Activated effector memory CD4-positive, alpha-beta T cell treated with Interleukin-2 at 50 U/mL for 16 hours (primary cell): ENCODE measurements at regions not wholly inside any gene's neighbourhood (a gene's known extent, or its start where the extent isn't known, plus 50 kb on each side); places are given as distances from the start of the nearest gene placed in this dataset.
A peak's percentile ranks its signal among the peaks of the same experiment; 100 is the strongest.

ENCODE experiments used
- DNase-seq: peaks from one replicate; pipeline ENCODE4 v3.0.0-alpha.2; 2020

DNA sequence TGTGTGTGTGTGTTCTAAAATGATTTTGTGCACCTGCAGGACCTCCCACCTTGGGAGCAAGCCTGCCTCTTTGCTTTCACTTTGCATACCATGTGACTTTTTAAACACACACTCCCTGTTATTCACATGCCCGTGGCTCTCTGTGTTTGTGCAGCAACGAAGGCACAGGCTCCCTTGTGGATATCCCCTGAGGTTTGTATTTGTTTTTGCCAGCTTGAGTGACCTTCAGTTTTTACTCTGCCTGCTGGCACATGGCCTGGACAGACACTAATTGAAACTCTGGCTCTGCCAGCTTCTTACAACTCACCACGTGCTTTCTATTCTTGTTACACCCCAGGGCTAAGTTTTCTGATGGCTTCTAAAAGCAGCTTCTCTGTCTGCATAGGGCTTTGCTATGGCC, 885.8 kb downstream of the SH3BGRL start:
- no peak for DNase-seq

DNA sequence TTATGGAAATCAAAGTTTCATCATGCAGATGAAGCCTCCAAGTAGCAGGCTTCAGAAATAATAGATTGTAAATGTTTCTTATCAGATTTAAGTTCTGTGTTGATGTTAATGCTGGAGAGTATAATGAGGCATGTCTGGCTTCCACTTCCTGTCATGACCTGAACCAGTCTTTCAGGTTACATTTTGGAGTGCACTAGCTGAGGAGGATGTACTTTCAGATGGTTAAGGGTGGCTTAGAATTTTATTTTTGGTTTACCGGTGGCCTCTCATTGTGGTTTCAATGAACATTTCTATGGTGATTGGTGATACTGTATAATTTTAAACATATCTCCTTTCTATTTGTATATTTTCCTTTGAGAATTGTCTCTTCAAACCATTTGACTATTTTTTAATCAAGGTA, 890.4 kb downstream of the SH3BGRL start:
- DNase-seq, result no peak

DNA sequence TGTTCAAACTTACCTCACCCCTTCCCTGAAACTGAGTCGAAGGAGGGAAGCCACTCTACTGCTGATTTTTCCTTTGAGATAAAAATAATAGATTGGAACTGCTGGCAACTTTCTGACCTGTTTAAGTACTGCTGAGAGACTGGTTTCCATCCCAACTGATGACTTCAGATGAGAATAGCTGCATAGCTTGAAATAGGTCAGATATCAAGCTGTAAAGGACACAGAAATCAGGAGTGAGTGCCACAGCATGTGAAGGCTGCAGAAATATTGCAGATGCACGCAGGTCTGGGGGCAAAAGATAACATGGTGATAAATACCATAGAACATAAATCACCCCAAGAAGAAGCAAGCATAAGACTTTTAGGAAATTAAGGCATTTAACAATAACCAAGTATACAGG, 923.2 kb downstream of the SH3BGRL start:
- no peak for DNase-seq

DNA sequence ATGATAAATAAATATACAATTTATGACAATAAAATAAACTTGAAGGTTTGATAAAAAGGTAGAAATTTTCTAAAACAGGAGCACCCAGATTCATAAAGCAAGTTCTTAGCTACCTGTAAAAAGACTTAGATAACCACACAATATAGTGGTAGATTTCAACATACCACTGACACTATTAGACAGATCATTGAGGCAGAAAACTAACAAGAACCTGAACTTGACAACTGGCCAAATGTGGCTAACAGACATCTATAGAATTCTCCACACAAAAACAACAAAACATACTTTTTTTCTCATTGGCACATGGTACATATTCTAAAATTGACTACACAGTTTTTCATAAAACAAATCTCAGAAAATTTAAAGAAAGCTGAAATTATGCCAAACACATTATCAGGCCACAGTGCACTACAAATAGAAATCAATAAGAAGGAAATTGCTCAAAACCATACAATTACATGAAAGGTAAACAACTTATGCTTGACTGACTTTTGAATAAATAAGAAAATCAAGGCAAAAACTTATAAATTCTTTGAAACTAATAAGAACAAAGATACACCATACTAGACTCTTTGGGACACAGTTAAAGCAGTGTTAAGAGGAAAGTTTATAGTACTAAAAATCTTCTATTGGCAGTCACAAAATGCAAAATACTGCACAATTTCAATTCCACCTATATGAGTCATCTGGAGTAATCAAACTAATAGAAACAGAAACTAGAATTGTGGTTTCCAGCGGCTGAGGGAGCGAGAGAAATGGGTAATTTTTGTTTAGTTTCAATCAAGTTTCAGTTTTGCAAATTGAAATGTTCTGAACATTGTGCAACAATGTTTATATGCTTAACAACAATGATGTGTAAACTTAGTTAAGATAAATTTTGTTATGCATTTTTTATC, 925.6 kb downstream of the SH3BGRL start:
- DNase-seq, result no peak

DNA sequence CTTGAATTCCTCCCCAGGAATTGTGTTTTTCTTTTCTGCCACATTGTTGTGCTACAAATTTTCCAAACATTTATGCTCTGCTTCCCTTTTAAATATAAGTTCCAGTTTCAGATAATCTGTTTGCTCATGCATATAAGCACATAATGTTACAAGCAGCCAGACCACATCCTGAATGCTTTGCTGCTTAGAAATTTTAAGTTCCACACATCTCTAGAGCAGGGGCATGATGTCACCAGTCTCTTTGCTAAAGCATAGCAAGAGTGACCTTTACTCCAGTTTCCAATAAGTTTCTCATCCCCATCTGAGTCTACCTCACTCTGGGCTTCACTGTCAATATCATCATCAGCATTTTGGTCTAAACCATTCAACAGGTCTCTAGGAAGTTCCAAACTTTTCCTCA, 932.5 kb downstream of the SH3BGRL start:
- DNase-seq, result no peak

DNA sequence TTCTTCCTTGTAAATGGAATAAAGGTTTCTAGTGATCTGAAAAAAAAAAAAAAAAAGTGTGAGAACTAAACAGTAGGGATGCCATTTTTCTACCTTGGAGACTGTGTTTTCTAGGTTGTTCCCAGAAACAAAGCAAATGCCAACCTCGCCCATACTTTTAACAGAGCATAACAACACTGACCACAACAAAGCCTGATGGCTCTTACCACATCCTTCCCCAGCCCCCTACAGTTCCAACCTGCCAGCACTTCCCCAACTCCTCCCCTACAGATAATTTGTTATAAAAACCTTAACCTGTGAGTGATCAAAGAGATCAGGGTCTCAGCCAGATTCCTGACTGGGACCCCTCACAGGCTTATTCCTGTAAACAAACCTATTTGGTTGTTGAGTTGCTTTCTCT, 940.0 kb downstream of the SH3BGRL start:
- DNase-seq, result peak; percentile 0

DNA sequence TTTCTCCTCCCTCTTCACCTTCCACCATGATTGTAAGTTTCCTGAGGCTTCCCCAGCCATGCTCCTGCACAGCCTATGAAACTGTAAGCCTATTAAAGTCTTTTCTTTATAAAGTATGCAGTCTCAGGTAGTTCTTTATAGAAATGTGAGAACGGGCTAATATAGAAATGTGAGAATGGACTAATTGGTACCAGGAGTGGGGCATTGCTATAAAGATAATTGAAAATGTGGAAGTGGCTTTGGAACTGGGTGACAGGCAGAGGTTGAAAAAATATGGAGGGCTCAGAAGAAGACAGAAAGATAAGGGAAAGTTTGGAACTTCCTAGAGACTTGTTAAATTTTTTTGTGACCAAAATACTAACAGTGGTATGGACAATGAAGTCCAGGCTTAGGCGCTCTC, 959.3 kb downstream of the SH3BGRL start:
- DNase-seq, result no peak

DNA sequence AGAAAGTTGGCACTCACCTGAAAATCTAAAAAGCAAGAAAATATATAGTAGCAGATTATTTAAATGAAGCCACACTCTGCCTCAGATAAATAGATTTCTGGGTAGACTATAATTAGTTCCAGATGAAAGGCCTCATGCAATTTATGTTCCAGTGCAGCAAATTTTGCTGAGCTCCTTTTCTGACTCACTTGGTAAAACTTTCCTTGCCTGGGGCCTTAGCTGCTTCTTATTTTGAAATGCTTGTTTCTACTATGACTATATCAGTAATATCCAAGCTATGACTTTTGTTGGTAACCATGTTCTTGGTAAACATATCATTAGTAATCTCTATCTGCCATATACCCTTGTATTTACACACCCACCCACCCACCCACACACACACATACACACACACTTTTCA, 961.8 kb downstream of the SH3BGRL start:
- no peak for DNase-seq

DNA sequence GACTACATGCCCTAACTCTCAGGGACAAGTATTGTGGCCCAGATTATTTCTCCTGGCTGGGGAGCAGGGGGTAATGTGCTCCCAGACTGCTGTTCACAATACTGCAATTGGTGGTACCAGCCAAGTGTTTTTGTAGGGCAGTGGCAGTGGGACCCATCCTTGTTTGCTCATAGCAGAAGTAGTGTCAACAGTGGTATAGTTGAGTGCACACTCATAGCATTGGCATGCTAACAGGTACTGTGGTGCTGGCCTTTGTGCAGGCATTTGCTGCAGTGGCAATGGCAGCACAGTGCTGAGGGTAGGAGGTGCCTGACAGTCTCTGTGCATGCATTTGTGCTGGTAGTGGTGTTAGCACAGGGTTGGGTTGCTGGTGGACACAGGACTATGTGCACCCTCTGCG, 995.0 kb downstream of the SH3BGRL start:
- no peak for DNase-seq

DNA sequence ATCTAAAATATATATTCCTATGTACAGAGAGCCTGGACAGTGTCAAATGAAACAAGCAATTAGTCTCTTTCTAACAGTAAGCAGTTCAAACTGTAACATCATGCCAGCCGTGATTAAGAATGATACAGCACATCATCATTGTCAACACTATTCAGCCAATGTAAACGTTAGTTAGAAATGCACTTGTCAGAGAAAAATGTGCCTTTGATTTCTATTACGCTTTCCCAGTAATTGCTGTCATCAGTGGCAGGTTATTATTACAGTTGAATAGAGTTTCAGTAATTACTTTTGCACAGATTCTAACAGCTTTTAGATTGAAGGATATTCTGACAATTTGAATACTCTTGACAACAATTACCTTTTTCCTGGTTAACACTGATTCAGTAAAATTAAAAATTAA, 1007.1 kb downstream of the SH3BGRL start:
- DNase-seq, result no peak

DNA sequence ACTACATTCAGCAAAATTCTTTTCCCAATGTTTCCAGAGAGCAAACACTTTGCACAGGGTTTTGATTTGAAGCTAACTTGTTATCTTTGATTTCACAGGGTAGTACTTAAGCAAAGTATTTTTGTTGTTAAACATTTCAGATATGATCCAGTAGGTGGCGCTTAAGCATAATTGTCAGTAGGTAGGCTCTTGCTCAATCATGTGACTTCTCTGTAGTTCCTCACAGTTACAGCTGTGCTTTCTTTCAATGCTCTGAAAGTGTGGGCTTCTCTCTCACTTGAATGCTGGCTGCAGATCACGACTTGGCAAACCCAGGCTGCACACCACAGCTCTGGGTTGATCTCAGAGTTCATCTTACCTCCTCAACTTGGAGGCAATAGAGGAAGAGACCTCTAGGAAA, 1016.5 kb downstream of the SH3BGRL start:
- no peak for DNase-seq

DNA sequence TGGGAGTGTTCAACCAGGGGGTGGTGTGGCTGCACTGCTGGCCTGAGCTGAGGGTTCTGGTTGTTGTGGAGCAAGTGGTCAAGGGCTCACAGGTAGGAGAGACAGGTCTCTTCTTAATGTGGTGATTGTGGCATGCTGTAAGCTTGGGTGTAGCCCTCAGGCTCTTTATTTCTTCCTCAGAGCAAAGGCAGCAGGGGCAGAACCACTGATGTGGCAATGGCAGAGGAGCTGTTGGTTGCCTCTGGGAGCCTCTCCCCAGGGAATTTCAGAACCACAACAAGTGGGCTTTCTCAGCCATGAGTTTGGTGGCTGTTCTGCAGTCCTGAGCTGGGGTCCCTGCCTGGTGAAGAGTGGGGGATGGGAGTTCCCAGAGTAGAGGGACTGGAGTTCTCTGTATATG, 1017.2 kb downstream of the SH3BGRL start:
- DNase-seq, result no peak

DNA sequence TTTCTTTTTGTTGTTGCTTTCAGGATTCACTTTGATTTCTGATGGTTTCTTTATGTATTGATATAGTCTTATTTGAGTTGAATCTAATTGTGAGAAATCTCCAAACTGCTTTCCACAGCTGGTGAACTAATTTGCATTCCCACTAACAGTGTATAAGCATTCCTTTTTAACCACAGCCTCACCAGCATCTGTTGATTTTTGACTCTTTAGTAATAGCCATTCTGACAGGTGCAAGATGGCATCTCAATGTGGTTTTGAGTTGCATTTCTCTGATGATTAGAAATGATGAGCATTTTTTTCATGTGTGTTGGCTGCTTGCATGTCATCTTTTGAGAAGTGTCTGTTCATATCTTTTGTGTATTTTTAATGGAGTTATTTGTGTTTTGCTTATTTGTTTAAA, 1023.1 kb downstream of the SH3BGRL start:
- DNase-seq, result no peak

DNA sequence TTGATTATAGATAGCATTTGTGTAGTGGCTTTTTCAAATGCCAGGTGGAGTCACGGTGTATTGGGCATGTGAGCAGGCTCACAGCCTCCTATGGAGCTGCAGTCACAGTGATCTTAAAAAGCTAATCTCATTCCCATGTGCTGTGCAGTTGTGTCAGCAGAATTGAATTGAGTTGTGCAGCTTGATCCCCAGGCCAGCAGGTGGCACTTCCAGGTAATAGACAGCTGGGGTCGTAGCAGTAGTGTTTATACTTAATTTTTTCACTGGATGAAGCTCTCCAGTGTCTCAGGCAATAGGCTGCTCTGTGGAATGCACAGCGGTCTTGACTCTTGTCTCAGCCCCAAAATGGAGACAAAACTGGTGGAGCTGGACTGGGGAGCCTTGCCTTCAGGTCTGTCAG, 1028.1 kb downstream of the SH3BGRL start:
- DNase-seq, result no peak

DNA sequence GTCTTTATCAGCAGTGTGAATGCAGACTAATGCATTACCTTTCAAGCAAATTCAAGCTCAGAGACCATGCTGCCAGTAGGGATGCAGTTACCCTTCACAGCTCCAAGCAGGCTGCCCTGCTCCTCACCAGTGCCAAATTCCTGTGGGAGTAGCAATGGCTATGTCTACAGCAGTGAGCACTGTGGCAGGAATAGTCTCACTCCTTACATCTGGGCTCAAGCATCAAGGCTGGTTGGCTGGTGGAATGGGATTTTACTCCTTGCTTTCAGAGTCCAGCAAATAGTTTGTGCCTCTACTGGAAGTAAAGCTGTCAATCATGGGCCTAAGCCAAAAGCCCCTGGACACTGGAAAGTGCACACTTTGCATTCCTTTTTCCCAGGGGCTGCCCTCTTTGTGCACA, 1030.8 kb downstream of the SH3BGRL start:
- DNase-seq, result no peak

DNA sequence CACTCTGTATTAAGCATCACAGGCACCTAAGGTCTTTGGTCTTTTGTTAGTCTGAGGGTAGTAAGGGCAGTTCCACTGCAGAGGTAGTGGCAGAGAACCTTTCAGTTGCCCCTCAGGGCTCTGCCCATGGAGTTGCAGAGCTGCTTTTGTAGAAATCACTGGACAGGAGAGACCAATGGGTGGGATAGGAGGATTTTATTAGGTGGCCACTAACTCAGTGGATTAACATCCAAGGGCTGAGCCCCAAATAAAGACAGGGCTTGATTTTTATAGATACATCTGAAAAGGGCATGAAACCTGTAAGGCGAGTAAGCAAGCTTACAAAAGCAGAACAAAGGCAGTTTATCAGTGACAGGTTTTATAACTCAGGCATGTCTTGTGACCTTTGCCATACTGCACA, 1035.4 kb downstream of the SH3BGRL start:
- DNase-seq, result no peak
